Liver (tissue), 8 donors: ENCODE measurements at regions not wholly inside any gene's neighbourhood (a gene's known extent, or its start where the extent isn't known, plus 50 kb on each side); places are given as distances from the start of the nearest gene placed in this dataset.

Experiments
- DNase-seq: peaks from one replicate; pipeline ENCODE4 v3.0.0-alpha.2; 2017; ENCODE audit warnings: low spot score
- H3K27ac ChIP-seq, 2 donors: one replicate each; pipeline ENCODE4 v1.7.0; 2013; ENCODE audit warnings: inconsistent platforms in 2 of 2, low read length in 2 of 2, control low read depth in 1 of 2, low read depth in 1 of 2, mild to moderate bottlenecking in 1 of 2
- H3K27me3 ChIP-seq, 4 donors: one replicate each; pipeline versions ENCODE4 v1.6.1 to v1.7.0; 2013; ENCODE audit warnings: low read length in 3 of 4, inconsistent platforms in 1 of 4, mild to moderate bottlenecking in 1 of 4, moderate library complexity in 1 of 4; ENCODE audit not compliant: control insufficient read depth in 4 of 4, insufficient read depth in 4 of 4
- H3K36me3 ChIP-seq, 4 donors: one replicate each; pipeline versions ENCODE4 v1.6.1 to v1.7.0; 2013; ENCODE audit warnings: low read length in 3 of 4, mild to moderate bottlenecking in 3 of 4, low read depth in 1 of 4, moderate library complexity in 1 of 4; ENCODE audit not compliant: control insufficient read depth in 4 of 4, insufficient read depth in 3 of 4
- H3K4me1 ChIP-seq, 4 donors: one replicate each; pipeline versions ENCODE4 v1.6.1 to v1.7.0; 2013; ENCODE audit warnings: low read length in 3 of 4, mild to moderate bottlenecking in 3 of 4, moderate library complexity in 1 of 4; ENCODE audit not compliant: control insufficient read depth in 4 of 4, insufficient read depth in 4 of 4
- H3K4me3 ChIP-seq, 3 donors: one replicate each; pipeline versions ENCODE4 v1.6.1 to v1.7.0; 2013; ENCODE audit warnings: low read length in 3 of 3, control low read depth in 1 of 3, low read depth in 1 of 3, mild to moderate bottlenecking in 1 of 3
- H3K9ac ChIP-seq, 2 donors: one replicate each; pipeline ENCODE4 v1.7.0; 2013; ENCODE audit warnings: low read length in 2 of 2, mild to moderate bottlenecking in 2 of 2, moderate library complexity in 2 of 2, control low read depth in 1 of 2, low read depth in 1 of 2
- H3K9me3 ChIP-seq, 4 donors: one replicate each; pipeline versions ENCODE4 v1.6.1 to v1.7.0; 2013; ENCODE audit warnings: low read length in 3 of 4; ENCODE audit not compliant: control insufficient read depth in 4 of 4
- ATF3 ChIP-seq: IDR thresholded peaks from 2 replicates; pipeline ENCODE4 v1.6.1; 2016; ENCODE audit warnings: antibody characterized with exemption
- CTCF ChIP-seq: fragments of 150-350 bp; IDR thresholded peaks from 2 replicates; pipeline ENCODE4 v1.5.1; 2017; ENCODE audit warnings: improper control_type of control experiment, low read depth, low read length; ENCODE audit not compliant: missing input control
- EGR1 ChIP-seq, 2 donors: IDR thresholded peaks; 2 replicates each; pipeline ENCODE4 v1.6.1; 2016 to 2018; ENCODE audit warnings: antibody characterized with exemption in 2 of 2, low read depth in 2 of 2
- FOXA1 ChIP-seq: IDR thresholded peaks from 2 replicates; pipeline ENCODE4 v1.6.1; 2016; ENCODE audit warnings: antibody characterized with exemption
- FOXA2 ChIP-seq: IDR thresholded peaks from 2 replicates; pipeline ENCODE4 v1.6.1; 2016; ENCODE audit warnings: antibody characterized with exemption
- GABPA ChIP-seq, 2 donors: IDR thresholded peaks in 1 of 2; conservative IDR thresholded peaks in 1 of 2; 2 replicates each; pipeline ENCODE4 v1.6.1; 2016; ENCODE audit warnings: antibody characterized with exemption in 2 of 2, mild to moderate bottlenecking in 1 of 2, moderate library complexity in 1 of 2
- HNF4G ChIP-seq: IDR thresholded peaks from 2 replicates; pipeline ENCODE4 v1.6.1; 2016; ENCODE audit warnings: antibody characterized with exemption
- JUND ChIP-seq, 2 donors: IDR thresholded peaks; 2 replicates each; pipeline ENCODE4 v1.6.1; 2016; ENCODE audit warnings: antibody characterized with exemption in 2 of 2
- NR2F2 ChIP-seq: IDR thresholded peaks from 2 replicates; pipeline ENCODE4 v1.6.1; 2016; ENCODE audit warnings: antibody characterized with exemption
- RAD21 ChIP-seq, 2 donors: IDR thresholded peaks; 2 replicates each; pipeline ENCODE4 v1.6.1; 2016; ENCODE audit warnings: antibody characterized with exemption in 2 of 2, mild to moderate bottlenecking in 2 of 2
- REST ChIP-seq: IDR thresholded peaks from 2 replicates; pipeline ENCODE4 v1.6.1; 2016; ENCODE audit warnings: antibody characterized with exemption, mild to moderate bottlenecking
- RXRA ChIP-seq, 2 donors: IDR thresholded peaks; 2 replicates each; pipeline ENCODE4 v1.6.1; 2017 to 2018; ENCODE audit warnings: antibody characterized with exemption in 2 of 2, mild to moderate bottlenecking in 1 of 2
- SP1 ChIP-seq: IDR thresholded peaks from 2 replicates; pipeline ENCODE4 v1.6.1; 2018; ENCODE audit warnings: antibody characterized with exemption, mild to moderate bottlenecking
- TAF1 ChIP-seq: conservative IDR thresholded peaks from 2 replicates; pipeline ENCODE4 v1.6.1; 2016; ENCODE audit warnings: antibody characterized with exemption, mild to moderate bottlenecking
- YY1 ChIP-seq: IDR thresholded peaks from 2 replicates; pipeline ENCODE4 v1.6.1; 2016; ENCODE audit warnings: antibody characterized with exemption, mild to moderate bottlenecking
- WGBS: extraction: QIAGEN DNeasy Blood & Tissue Kit; methylation state at CpG from one replicate; pipeline ENCODE4 v1.1.7; 2013; 5-methylcytosine and 5-hydroxymethylcytosine counted together
- TF ChIP-seq, protein P1 (sequence below): IDR thresholded peaks from 2 replicates; pipeline ENCODE4 v1.6.1; 2016; ENCODE audit warnings: antibody characterized with exemption
- donor health status: healthy.
- donor health status: healthy.
- donor health status: healthy.
- donor health status: healthy.
- donor health status: healthy.

GRCh38 chr2:5494212-5494611 lies 198.0 kb upstream of the SOX11 start:
- no peak for TF ChIP-seq REST
- no peak for TF ChIP-seq NR2F2
- TF ChIP-seq, protein P1, sequence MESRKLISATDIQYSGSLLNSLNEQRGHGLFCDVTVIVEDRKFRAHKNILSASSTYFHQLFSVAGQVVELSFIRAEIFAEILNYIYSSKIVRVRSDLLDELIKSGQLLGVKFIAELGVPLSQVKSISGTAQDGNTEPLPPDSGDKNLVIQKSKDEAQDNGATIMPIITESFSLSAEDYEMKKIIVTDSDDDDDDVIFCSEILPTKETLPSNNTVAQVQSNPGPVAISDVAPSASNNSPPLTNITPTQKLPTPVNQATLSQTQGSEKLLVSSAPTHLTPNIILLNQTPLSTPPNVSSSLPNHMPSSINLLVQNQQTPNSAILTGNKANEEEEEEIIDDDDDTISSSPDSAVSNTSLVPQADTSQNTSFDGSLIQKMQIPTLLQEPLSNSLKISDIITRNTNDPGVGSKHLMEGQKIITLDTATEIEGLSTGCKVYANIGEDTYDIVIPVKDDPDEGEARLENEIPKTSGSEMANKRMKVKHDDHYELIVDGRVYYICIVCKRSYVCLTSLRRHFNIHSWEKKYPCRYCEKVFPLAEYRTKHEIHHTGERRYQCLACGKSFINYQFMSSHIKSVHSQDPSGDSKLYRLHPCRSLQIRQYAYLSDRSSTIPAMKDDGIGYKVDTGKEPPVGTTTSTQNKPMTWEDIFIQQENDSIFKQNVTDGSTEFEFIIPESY, result no peak
- no peak for TF ChIP-seq FOXA1
- no peak for TF ChIP-seq RAD21 (IDR thresholded peaks at IDR 0.05)
- TF ChIP-seq EGR1 (IDR thresholded peaks at IDR 0.05; ENCODE audit: low read depth in 2 of 2), result no peak
- no peak for TF ChIP-seq HNF4G
- TF ChIP-seq CTCF, result no peak
- no peak for TF ChIP-seq RXRA (IDR thresholded peaks at IDR 0.05)
- TF ChIP-seq YY1, result no peak
- no peak for TF ChIP-seq FOXA2
- no peak for TF ChIP-seq SP1
- TF ChIP-seq ATF3, result no peak
- Histone ChIP-seq H3K9me3 (no peaks in the 10 kb centered on the region), H3K36me3 (no peaks in the 10 kb centered on the region), H3K4me1 (no peaks in the 10 kb centered on the region), H3K27ac (no peak overlapping the region), H3K27me3 (peaks cover 0 to 5% (median 0%) of the 10 kb centered on the region in 4 donors), H3K4me3 (no peak overlapping the region), H3K9ac (no peak overlapping the region)
- WGBS, result 61% methylated on average over 8 of the region's 8 CpGs
- DNase-seq, result no peak

DNA sequence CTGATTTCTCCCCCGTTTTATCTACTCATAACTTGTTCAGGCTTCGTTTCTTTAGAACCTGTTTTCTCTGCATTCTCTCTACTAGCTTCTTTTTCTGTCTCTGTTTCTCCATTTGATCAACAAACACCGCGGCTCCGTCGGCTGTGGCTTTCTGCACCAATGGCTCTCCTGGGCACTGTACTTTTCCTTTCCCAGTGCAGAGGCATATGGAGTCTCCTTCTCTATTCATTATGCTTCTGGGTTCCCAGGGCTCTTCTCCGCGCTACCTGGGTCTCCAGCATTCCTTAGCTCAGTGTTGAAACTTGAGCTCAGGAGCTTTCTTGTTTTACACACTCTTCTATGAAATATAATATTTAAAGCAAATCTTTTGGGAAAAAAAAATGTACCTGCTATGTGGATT lies 196.6 kb upstream of the SOX11 start:
- no peak for DNase-seq

More for the DNA sequence above, 196.6 kb upstream of the SOX11 start:
- H3K9ac ChIP-seq, result no peak overlapping the region
- no peaks in the 10 kb centered on the region for H3K4me1 ChIP-seq
- H3K9me3 ChIP-seq, result no peaks in the 10 kb centered on the region
- no peak overlapping the region for H3K27ac ChIP-seq
- no peak overlapping the region for H3K4me3 ChIP-seq
- WGBS, result 31% methylated on average over 8 of the region's 8 CpGs
- TF ChIP-seq JUND (IDR thresholded peaks at IDR 0.05) (no peak), FOXA2 (no peak), FOXA1 (no peak), EGR1 (IDR thresholded peaks at IDR 0.05; ENCODE audit: low read depth in 2 of 2) (no peak), SP1 (no peak), REST (no peak), YY1 (no peak), RXRA (IDR thresholded peaks at IDR 0.05) (no peak), CTCF (no peak), GABPA (IDR thresholded peaks at IDR 0.05 in 1 of 2, conservative IDR thresholded peaks at IDR 0.05 in 1 of 2) (no peak), TAF1 (no peak)
- TF ChIP-seq, protein P1, result no peak
- H3K27me3 ChIP-seq, result peaks cover 0 to 5% (median 0%) of the 10 kb centered on the region in 4 donors
- no peaks in the 10 kb centered on the region for H3K36me3 ChIP-seq
